Spleen (tissue), 7 donors: ENCODE measurements at regions not wholly inside any gene's neighbourhood (a gene's known extent, or its start where the extent isn't known, plus 50 kb on each side); places are given as distances from the start of the nearest gene placed in this dataset.

Source experiments
- POLR2A ChIP-seq, 3 donors: fragments of 450-650 bp; IDR thresholded peaks; one replicate each; pipeline ENCODE4 v1.5.1; 2017; ENCODE audit warnings: antibody characterized with exemption in 3 of 3, mild to moderate bottlenecking in 1 of 3
- POLR2AphosphoS5 ChIP-seq, 3 donors: sonication (generic); formaldehyde crosslinking; IDR thresholded peaks; one replicate each; pipeline ENCODE4 v1.5.1; 2017; ENCODE audit warnings: antibody characterized with exemption in 3 of 3
- TF ChIP-seq, protein P1 (sequence below), 11 experiments: fragments of 200-600 bp in 7 of 11; fragments of 450-650 bp in 4 of 11; sonication (generic) in 4 of 11; IDR thresholded peaks in 8 of 11; conservative IDR thresholded peaks in 3 of 11; 1 replicate in 7 of 11; 2 replicates in 4 of 11; pipeline versions ENCODE4 v1.4.0 to v1.8.0; 2016 to 2021; ENCODE audit warnings: antibody characterized with exemption in 11 of 11, inconsistent platforms in 4 of 11, mild to moderate bottlenecking in 1 of 11
- donor health status: DM: no; HTN: no; CAD: no; lungs with moderate emphysema.
- donor health status: DM: no; HTN: no; CAD: no.
- donor health status: DM: no; HTN: no; CAD: no.

DNA sequence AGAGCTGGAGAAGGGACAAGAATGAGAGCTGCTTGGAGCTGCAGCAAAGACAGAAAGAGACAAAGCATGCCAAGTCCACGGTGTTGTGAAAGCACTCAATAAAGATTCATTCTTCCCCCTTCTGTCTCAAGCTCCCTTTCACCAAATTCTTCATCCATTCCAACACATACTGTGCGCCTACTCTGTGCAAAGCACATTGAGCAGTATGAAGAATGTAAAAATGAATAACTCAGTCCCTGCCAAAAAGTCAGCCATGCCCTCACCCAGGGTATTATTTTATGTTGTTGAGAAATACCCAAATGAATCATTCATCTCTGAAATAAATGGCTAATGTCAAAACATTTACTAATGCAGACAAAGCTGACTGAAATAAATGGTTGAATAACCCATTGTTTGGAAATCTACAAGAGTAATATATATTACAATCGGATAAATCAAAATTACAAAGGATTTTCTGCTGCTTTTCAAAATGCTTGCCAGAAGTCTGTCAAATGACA, 282.9 kb upstream of the IRX5 start:
- TF ChIP-seq, protein P1, sequence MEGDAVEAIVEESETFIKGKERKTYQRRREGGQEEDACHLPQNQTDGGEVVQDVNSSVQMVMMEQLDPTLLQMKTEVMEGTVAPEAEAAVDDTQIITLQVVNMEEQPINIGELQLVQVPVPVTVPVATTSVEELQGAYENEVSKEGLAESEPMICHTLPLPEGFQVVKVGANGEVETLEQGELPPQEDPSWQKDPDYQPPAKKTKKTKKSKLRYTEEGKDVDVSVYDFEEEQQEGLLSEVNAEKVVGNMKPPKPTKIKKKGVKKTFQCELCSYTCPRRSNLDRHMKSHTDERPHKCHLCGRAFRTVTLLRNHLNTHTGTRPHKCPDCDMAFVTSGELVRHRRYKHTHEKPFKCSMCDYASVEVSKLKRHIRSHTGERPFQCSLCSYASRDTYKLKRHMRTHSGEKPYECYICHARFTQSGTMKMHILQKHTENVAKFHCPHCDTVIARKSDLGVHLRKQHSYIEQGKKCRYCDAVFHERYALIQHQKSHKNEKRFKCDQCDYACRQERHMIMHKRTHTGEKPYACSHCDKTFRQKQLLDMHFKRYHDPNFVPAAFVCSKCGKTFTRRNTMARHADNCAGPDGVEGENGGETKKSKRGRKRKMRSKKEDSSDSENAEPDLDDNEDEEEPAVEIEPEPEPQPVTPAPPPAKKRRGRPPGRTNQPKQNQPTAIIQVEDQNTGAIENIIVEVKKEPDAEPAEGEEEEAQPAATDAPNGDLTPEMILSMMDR (IDR thresholded peaks at IDR 0.05 in 8 of 11, conservative IDR thresholded peaks at IDR 0.05 in 3 of 11): no peak
- TF ChIP-seq POLR2A (IDR thresholded peaks at IDR 0.05): no peak
- no peak for TF ChIP-seq POLR2AphosphoS5 (IDR thresholded peaks at IDR 0.05)
